HepG2 (cell line): ENCODE measurements at regions not wholly inside any gene's neighbourhood (a gene's known extent, or its start where the extent isn't known, plus 50 kb on each side); places are given as distances from the start of the nearest gene placed in this dataset.

Experiments
- CHD4 ChIP-seq: fragments of 200-600 bp; sonication (generic); IDR thresholded peaks from 2 replicates; pipeline ENCODE4 v1.7.0; 2017; ENCODE audit warnings: mild to moderate bottlenecking, low read length, borderline replicate concordance
- CTCF ChIP-seq: sonication (generic); formaldehyde crosslinking; IDR thresholded peaks from 2 replicates; pipeline ENCODE4 v1.5.0; 2020; ENCODE audit warnings: mild to moderate bottlenecking, missing genetic modification reagents, moderate library complexity
- HMGA1 ChIP-seq: sonication (generic); formaldehyde crosslinking; conservative IDR thresholded peaks from 2 replicates; pipeline ENCODE4 v1.4.0; 2020; ENCODE audit warnings: missing genetic modification reagents
- MXD1 ChIP-seq: sonication (generic); formaldehyde crosslinking; IDR thresholded peaks from 2 replicates; pipeline ENCODE4 v1.4.0; 2020; ENCODE audit warnings: mild to moderate bottlenecking, missing genetic modification reagents
- NKX3-1 ChIP-seq: sonication (generic); formaldehyde crosslinking; IDR thresholded peaks from 2 replicates; pipeline ENCODE4 v1.5.0; 2020; ENCODE audit warnings: missing genetic modification reagents
- SIN3A ChIP-seq: IDR thresholded peaks from 2 replicates; pipeline ENCODE4 v1.6.1; 2011; ENCODE audit warnings: low read depth, mild to moderate bottlenecking, control low read depth, low read length, borderline replicate concordance
- USF2 ChIP-seq, 2 experiments: sonication (generic) in 1 of 2; formaldehyde crosslinking in 1 of 2; IDR thresholded peaks; 2 replicates each; pipeline versions ENCODE4 v1.5.1 to v1.6.1; 2011 to 2020; ENCODE audit warnings: borderline replicate concordance in 1 of 2, low read depth in 1 of 2, low read length in 1 of 2, mild to moderate bottlenecking in 1 of 2, missing genetic modification reagents in 1 of 2, moderate library complexity in 1 of 2
- ZNF547 ChIP-seq: sonication (generic); formaldehyde crosslinking; IDR thresholded peaks from 2 replicates; pipeline ENCODE4 v1.5.1; 2020; ENCODE audit warnings: mild to moderate bottlenecking, missing genetic modification reagents
- ZNF747 ChIP-seq: sonication (generic); formaldehyde crosslinking; IDR thresholded peaks from 2 replicates; pipeline ENCODE4 v1.8.1; 2023; ENCODE audit warnings: missing genetic modification reagents, mild to moderate bottlenecking, borderline replicate concordance
- ZSCAN30 ChIP-seq: sonication (generic); formaldehyde crosslinking; IDR thresholded peaks from 2 replicates; pipeline ENCODE4 v1.5.0; 2020; ENCODE audit warnings: mild to moderate bottlenecking, missing genetic modification reagents

DNA sequence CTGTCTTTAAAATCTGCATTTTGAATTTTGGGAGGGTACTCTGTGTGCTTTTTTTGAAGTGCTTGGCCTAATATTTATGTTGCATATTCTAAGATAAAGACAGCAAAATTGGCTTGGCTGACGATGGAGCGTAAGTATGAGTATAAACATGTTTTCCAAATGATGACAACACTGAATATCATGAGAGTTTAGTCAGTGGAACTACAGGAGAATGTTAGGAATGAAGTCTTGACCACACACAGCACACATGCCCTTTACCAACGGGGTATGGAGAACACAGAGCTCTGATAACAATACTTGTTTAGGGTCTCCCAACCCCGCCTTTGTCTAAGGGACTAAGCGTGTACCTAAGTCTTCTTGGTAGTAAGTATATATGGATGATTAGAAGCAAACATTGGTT, 253.9 kb upstream of the FZD8 start:
- no peak for TF ChIP-seq CTCF (CRISPR knock-in tag)
- TF ChIP-seq ZSCAN30 (CRISPR knock-in tag), result no peak
- no peak for TF ChIP-seq HMGA1 (CRISPR knock-in tag)
- TF ChIP-seq SIN3A, result no peak
- no peak for TF ChIP-seq CHD4
- no peak for TF ChIP-seq USF2 (IDR thresholded peaks at IDR 0.05; ENCODE audit: low read depth, low read length)
- no peak for TF ChIP-seq USF2 (CRISPR knock-in tag; IDR thresholded peaks at IDR 0.05; ENCODE audit: borderline replicate concordance)
- TF ChIP-seq NKX3-1 (CRISPR knock-in tag), result no peak
- no peak for TF ChIP-seq MXD1 (CRISPR knock-in tag)
- no peak for TF ChIP-seq ZNF547 (CRISPR knock-in tag)
- no peak for TF ChIP-seq ZNF747 (CRISPR knock-in tag)
